B cell (primary cell): ENCODE measurements at regions not wholly inside any gene's neighbourhood (a gene's known extent, or its start where the extent isn't known, plus 50 kb on each side); places are given as distances from the start of the nearest gene placed in this dataset.

ENCODE experiments used
- ATAC-seq: fragments of 200-7000 bp; cut with Tn5 transposase; one replicate; pipeline ENCODE4 v1.10.0; 2021; ENCODE audit warnings: low read depth, mild to moderate bottlenecking, moderate number of reproducible peaks, moderate library complexity
- CTCF ChIA-PET: fragments of 350-600 bp; sonication (Branson Sonifier 250); formaldehyde crosslinking; loops from one replicate; lab custom pipeline; 2021; ENCODE audit warnings: antibody characterized with exemption, inconsistent platforms; lab: Charles Lee
- POLR2A ChIA-PET: fragments of 350-600 bp; sonication (Branson Sonifier 250); formaldehyde crosslinking; loops from one replicate; lab custom pipeline; 2021; ENCODE audit warnings: antibody characterized with exemption; lab: Charles Lee
- DNase-seq: peaks from one replicate; pipeline ENCODE4 v3.0.0; 2013
- H2AFZ ChIP-seq: 2 replicates; pipeline ENCODE4 v1.6.1; 2012; ENCODE audit warnings: mild to moderate bottlenecking, low read depth, low read length; ENCODE audit not compliant: insufficient read depth, poor library complexity, severe bottlenecking
- H3K27ac ChIP-seq, 2 donors: 1 replicate in 1 of 2; 2 replicates in 1 of 2; pipeline ENCODE4 v1.5.1; 2012 to 2013; ENCODE audit warnings: low read length in 2 of 2, mild to moderate bottlenecking in 2 of 2, moderate library complexity in 1 of 2
- H3K27me3 ChIP-seq, 4 experiments: fragments of 200-600 bp in 1 of 4; sonication (generic) in 1 of 4; replicated peaks in 1 of 4; 1 replicate in 2 of 4; 2 replicates in 2 of 4; pipeline versions ENCODE4 v1.6.1 to v1.7.0; 2013 to 2016; ENCODE audit warnings: low read length in 3 of 4, mild to moderate bottlenecking in 2 of 4, mixed read lengths in 1 of 4, moderate library complexity in 1 of 4; ENCODE audit not compliant: insufficient read depth in 4 of 4, control insufficient read depth in 3 of 4; ENCODE audit errors: control extremely low read depth in 1 of 4
- H3K36me3 ChIP-seq, 2 experiments: replicated peaks in 1 of 2; 1 replicate in 1 of 2; 2 replicates in 1 of 2; pipeline versions ENCODE4 v1.6.1 to v1.7.1; 2013; ENCODE audit warnings: low read length in 1 of 2; ENCODE audit not compliant: insufficient read depth in 2 of 2, control insufficient read depth in 1 of 2; ENCODE audit errors: control extremely low read depth in 1 of 2, extremely low read depth in 1 of 2
- H3K4me1 ChIP-seq, 2 donors: fragments of 200-600 bp in 1 of 2; sonication (generic) in 1 of 2; 1 replicate in 1 of 2; 2 replicates in 1 of 2; pipeline versions ENCODE4 v1.5.1 to v1.6.1; 2013 to 2017; ENCODE audit warnings: low read length in 2 of 2; ENCODE audit not compliant: control insufficient read depth in 2 of 2, insufficient read depth in 2 of 2
- H3K4me2 ChIP-seq: replicated peaks from 2 replicates; pipeline ENCODE3; 2012; ENCODE audit warnings: mild to moderate bottlenecking, low read depth, low read length; ENCODE audit not compliant: poor library complexity, severe bottlenecking
- H3K4me3 ChIP-seq, 5 experiments: fragments of 200-600 bp in 1 of 5; sonication (generic) in 1 of 5; 1 replicate in 3 of 5; 2 replicates in 2 of 5; pipeline versions ENCODE4 v1.5.1 to v1.7.0; 2011 to 2016; ENCODE audit warnings: low read length in 4 of 5, mild to moderate bottlenecking in 4 of 5, low read depth in 2 of 5, control low read depth in 1 of 5, moderate library complexity in 1 of 5; ENCODE audit not compliant: insufficient read depth in 1 of 5; ENCODE audit errors: control extremely low read depth in 1 of 5, extremely low read depth in 1 of 5
- H3K79me2 ChIP-seq: fragments of 200-600 bp; sonication (generic); one replicate; pipeline ENCODE4 v1.6.0; 2016; ENCODE audit warnings: low read length; ENCODE audit not compliant: control insufficient read depth, insufficient read depth
- H3K9ac ChIP-seq: fragments of 200-600 bp; sonication (generic); 2 replicates; pipeline ENCODE4 v1.6.1; 2017; ENCODE audit warnings: mild to moderate bottlenecking, low read length, moderate library complexity
- H3K9me3 ChIP-seq, 3 donors: one replicate each; pipeline versions ENCODE4 v1.6.1 to v1.7.1; 2013; ENCODE audit warnings: low read length in 2 of 3; ENCODE audit not compliant: control insufficient read depth in 2 of 3, insufficient read depth in 1 of 3; ENCODE audit errors: control extremely low read depth in 1 of 3
- H4K20me1 ChIP-seq: 2 replicates; pipeline ENCODE4 v1.6.0; 2012; ENCODE audit warnings: mild to moderate bottlenecking, low read length; ENCODE audit not compliant: insufficient read depth, control insufficient read depth, poor library complexity, severe bottlenecking
- H3K27ac Mint-ChIP-seq: one replicate; pipeline ENCODE4 v1.8.0; 2021; ENCODE audit warnings: mixed read lengths
- H3K27me3 Mint-ChIP-seq: one replicate; pipeline ENCODE4 v1.8.0; 2021; ENCODE audit warnings: mixed read lengths
- H3K4me1 Mint-ChIP-seq: one replicate; pipeline ENCODE4 v1.8.0; 2021; ENCODE audit warnings: mixed read lengths
- H3K4me3 Mint-ChIP-seq: one replicate; pipeline ENCODE4 v1.8.0; 2021; ENCODE audit warnings: mixed read lengths
- H3K9me3 Mint-ChIP-seq: one replicate; pipeline ENCODE4 v1.8.0; 2022; ENCODE audit warnings: mixed read lengths; ENCODE audit not compliant: insufficient read depth
- EZH2 ChIP-seq: IDR thresholded peaks from 2 replicates; pipeline ENCODE4 v1.6.1; 2012; ENCODE audit warnings: borderline replicate concordance, low read depth, mild to moderate bottlenecking, moderate library complexity, low read length; ENCODE audit not compliant: insufficient read depth, poor library complexity, severe bottlenecking
- WGBS: methylation state at CpG from one replicate; pipeline ENCODE4 v1.1.5; 2013; ENCODE audit warnings: missing lambda C conversion rate; ENCODE audit not compliant: insufficient coverage; 5-methylcytosine and 5-hydroxymethylcytosine counted together
- intact Hi-C: fragments of 100-400 bp; cut with micrococcal nuclease; formaldehyde crosslinking; loops from one replicate; pipeline ENCODE4 v1.10.0; 2022
- TF ChIP-seq, protein P1 (sequence below): fragments of 200-600 bp; IDR thresholded peaks from one replicate; pipeline ENCODE4 v1.8.0; 2022; ENCODE audit warnings: antibody characterized with exemption, mild to moderate bottlenecking

GRCh38 chr3:193832833-193833413 lies 239.9 kb downstream of the OPA1 start:
- H3K27ac Mint-ChIP-seq, result no peak overlapping the region
- CTCF ChIA-PET, result interaction anchor here (0.9 to 1.6 kb wide), 2 partner anchors 306 to 483 kb away, joined by 5 to 8 read pairs; no protein-coding TSS in a partner anchor
- no peak overlapping the region for H3K27ac ChIP-seq
- 96% methylated on average over 4 of the region's 5 CpGs for WGBS
- DNase-seq (no peak), ATAC-seq (no peak)
- H3K27me3 ChIP-seq, result no peaks in the 10 kb centered on the region
- H3K9me3 Mint-ChIP-seq, result no peaks in the 10 kb centered on the region
- intact Hi-C loops, result loop anchor here (5.0 kb wide), 1 partner anchor 34 kb away; no protein-coding TSS in a partner anchor
- TF ChIP-seq, protein P1, sequence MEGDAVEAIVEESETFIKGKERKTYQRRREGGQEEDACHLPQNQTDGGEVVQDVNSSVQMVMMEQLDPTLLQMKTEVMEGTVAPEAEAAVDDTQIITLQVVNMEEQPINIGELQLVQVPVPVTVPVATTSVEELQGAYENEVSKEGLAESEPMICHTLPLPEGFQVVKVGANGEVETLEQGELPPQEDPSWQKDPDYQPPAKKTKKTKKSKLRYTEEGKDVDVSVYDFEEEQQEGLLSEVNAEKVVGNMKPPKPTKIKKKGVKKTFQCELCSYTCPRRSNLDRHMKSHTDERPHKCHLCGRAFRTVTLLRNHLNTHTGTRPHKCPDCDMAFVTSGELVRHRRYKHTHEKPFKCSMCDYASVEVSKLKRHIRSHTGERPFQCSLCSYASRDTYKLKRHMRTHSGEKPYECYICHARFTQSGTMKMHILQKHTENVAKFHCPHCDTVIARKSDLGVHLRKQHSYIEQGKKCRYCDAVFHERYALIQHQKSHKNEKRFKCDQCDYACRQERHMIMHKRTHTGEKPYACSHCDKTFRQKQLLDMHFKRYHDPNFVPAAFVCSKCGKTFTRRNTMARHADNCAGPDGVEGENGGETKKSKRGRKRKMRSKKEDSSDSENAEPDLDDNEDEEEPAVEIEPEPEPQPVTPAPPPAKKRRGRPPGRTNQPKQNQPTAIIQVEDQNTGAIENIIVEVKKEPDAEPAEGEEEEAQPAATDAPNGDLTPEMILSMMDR, result no peak
- TF ChIP-seq EZH2, result no peak
- no peak overlapping the region for H3K4me3 Mint-ChIP-seq
- H3K9me3 ChIP-seq, result no peaks in the 10 kb centered on the region
- no peaks in the 10 kb centered on the region for H3K79me2 ChIP-seq
- POLR2A ChIA-PET, result interaction anchor here (0.6 kb wide), 1 partner anchor 16 kb away, joined by 8 read pairs; no protein-coding TSS in a partner anchor
- no peak overlapping the region for H2AFZ ChIP-seq
- peaks cover 14 to 23% of the 10 kb centered on the region in 2 donors for H3K4me1 ChIP-seq
- no peak overlapping the region for H3K4me2 ChIP-seq
- H4K20me1 ChIP-seq, result no peaks in the 10 kb centered on the region
- H3K36me3 ChIP-seq, result no peaks in the 10 kb centered on the region
- no peak overlapping the region for H3K4me3 ChIP-seq
- H3K4me1 Mint-ChIP-seq, result peaks cover 38% of the 10 kb centered on the region
- H3K27me3 Mint-ChIP-seq, result no peaks in the 10 kb centered on the region
- H3K9ac ChIP-seq, result no peak overlapping the region

DNA sequence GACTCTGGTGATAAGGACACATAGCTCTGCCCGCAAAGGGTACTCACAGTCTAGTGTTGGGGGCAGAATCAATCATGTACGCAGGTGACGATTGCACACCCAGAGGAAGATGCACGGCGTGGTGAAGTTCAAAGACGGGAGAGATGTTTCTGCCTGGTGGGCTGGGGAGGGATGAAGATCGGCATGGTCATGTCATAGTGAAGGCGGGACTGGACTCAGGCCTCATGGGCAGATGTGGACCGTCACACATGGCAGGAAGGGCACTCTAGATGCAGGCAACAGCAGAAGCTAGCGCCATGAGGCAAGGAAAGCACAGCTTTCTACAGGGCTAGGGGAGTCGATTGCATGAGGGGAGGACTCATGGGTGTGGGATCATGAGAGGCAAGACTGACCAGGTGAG lies 240.6 kb downstream of the OPA1 start:
- H3K9me3 Mint-ChIP-seq, result no peaks in the 10 kb centered on the region
- WGBS, result 89% methylated on average over 11 of the region's 11 CpGs
- Histone ChIP-seq H3K4me2 (no peak overlapping the region), H3K9ac (no peak overlapping the region), H3K4me1 (peaks cover 14 to 23% of the 10 kb centered on the region in 2 donors), H3K27ac (no peak overlapping the region), H4K20me1 (no peaks in the 10 kb centered on the region), H3K27me3 (no peaks in the 10 kb centered on the region), H3K9me3 (no peaks in the 10 kb centered on the region), H3K79me2 (no peaks in the 10 kb centered on the region), H2AFZ (no peak overlapping the region), H3K4me3 (no peak overlapping the region), H3K36me3 (no peaks in the 10 kb centered on the region)
- CTCF ChIA-PET, result no interaction called here
- ATAC-seq (no peak), DNase-seq (no peak)
- TF ChIP-seq EZH2, result no peak
- TF ChIP-seq, protein P1, result no peak
- POLR2A ChIA-PET, result interaction anchor here (0.6 kb wide), 1 partner anchor 17 kb away, joined by 8 read pairs; no protein-coding TSS in a partner anchor
- H3K27ac Mint-ChIP-seq, result peak overlapping the region; percentile 13
- no peaks in the 10 kb centered on the region for H3K27me3 Mint-ChIP-seq
- H3K4me1 Mint-ChIP-seq, result peaks cover 44% of the 10 kb centered on the region
- no peak overlapping the region for H3K4me3 Mint-ChIP-seq
- intact Hi-C loops, result loop anchor here (5.0 kb wide), 1 partner anchor 34 kb away; no protein-coding TSS in a partner anchor
